Loucy (cell line): ENCODE measurements at regions not wholly inside any gene's neighbourhood (a gene's known extent, or its start where the extent isn't known, plus 50 kb on each side); places are given as distances from the start of the nearest gene placed in this dataset.

Experiments used
- CTCF ChIP-seq: fragments of 200-600 bp; sonication (generic); conservative IDR thresholded peaks from 2 replicates; pipeline ENCODE4 v1.5.1; 2014; ENCODE audit warnings: mild to moderate bottlenecking, antibody characterized with exemption, low read length
- EZH2phosphoT487 ChIP-seq: fragments of 200-600 bp; IDR thresholded peaks from 2 replicates; pipeline ENCODE4 v1.6.1; 2018; ENCODE audit warnings: antibody characterized with exemption, mild to moderate bottlenecking, moderate library complexity, borderline replicate concordance

- no peak for TF ChIP-seq CTCF
- TF ChIP-seq EZH2phosphoT487, result no peak
Observed at GRCh38 chr5:27341342-27341741, 303.0 kb upstream of the CDH9 start.
